H1 (cell line): ENCODE measurements at regions not wholly inside any gene's neighbourhood (a gene's known extent, or its start where the extent isn't known, plus 50 kb on each side); places are given as distances from the start of the nearest gene placed in this dataset.

Experiments
- EP300 ChIP-seq, 2 experiments: IDR thresholded peaks; 1 replicate in 1 of 2; 2 replicates in 1 of 2; pipeline ENCODE4 v1.6.1; 2011 to 2012; ENCODE audit warnings: low read depth in 2 of 2, low read length in 2 of 2, mild to moderate bottlenecking in 2 of 2, borderline replicate concordance in 1 of 2, inconsistent platforms in 1 of 2, moderate library complexity in 1 of 2
- NANOG ChIP-seq: IDR thresholded peaks from 2 replicates; pipeline ENCODE4 v1.6.1; 2011; ENCODE audit warnings: low read length, low read depth, mild to moderate bottlenecking, inconsistent platforms; ENCODE audit not compliant: insufficient read depth, poor library complexity, severe bottlenecking
- PHF8 ChIP-seq: fragments of 200-600 bp; sonication (generic); conservative IDR thresholded peaks from 2 replicates; pipeline ENCODE4 v1.7.1; 2012; ENCODE audit warnings: low read depth, mild to moderate bottlenecking, inconsistent platforms, low read length, moderate library complexity
- SP2 ChIP-seq: IDR thresholded peaks from 2 replicates; pipeline ENCODE4 v1.6.1; 2012; ENCODE audit warnings: mild to moderate bottlenecking, low read length, inconsistent platforms
- TBP ChIP-seq: IDR thresholded peaks from 2 replicates; pipeline ENCODE4 v1.6.1; 2011; ENCODE audit warnings: low read depth, low read length, improper control_type of control experiment

GRCh38 chr2:67950018-67950417, 112.8 kb downstream of the C1D start (continued):
- no peak for TF ChIP-seq PHF8
- TF ChIP-seq EP300 (IDR thresholded peaks at IDR 0.05; ENCODE audit: borderline replicate concordance in 1 of 2, low read depth in 2 of 2, low read length in 2 of 2) = no peak
- no peak for TF ChIP-seq TBP
- TF ChIP-seq SP2 = no peak
- TF ChIP-seq NANOG = no peak
